ENCODE measurements at regions not wholly inside any gene's neighbourhood (a gene's known extent, or its start where the extent isn't known, plus 50 kb on each side); places are given as distances from the start of the nearest gene placed in this dataset.
"Not testable (repeated sequence)": the region's sequence is repeated elsewhere in the genome, so short reads cannot be mapped to it uniquely, and the experiment has no call there.

DNA sequence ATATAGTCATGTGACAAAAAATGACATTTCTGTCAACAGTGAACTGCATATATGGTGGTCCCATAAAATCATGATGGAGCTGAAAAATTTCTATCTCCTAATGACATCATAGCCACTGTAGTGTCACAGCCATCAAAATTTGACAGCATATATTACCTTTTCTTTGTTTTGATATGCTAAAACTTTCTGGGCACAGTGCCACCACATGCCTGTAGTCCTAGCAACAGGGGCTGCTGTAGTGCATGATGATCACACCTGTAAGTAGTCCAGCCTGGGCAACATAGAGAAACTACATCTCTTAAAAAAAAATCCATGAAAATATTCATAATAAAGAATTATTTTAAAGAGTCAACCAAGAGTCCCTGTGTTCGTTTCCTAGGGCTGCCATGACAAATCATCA lies 155.5 kb upstream of the SERTAD2 start:
- DNase-seq (ENCODE audit: low read depth, low spot score): no peak
- TF ChIP-seq, protein P1, sequence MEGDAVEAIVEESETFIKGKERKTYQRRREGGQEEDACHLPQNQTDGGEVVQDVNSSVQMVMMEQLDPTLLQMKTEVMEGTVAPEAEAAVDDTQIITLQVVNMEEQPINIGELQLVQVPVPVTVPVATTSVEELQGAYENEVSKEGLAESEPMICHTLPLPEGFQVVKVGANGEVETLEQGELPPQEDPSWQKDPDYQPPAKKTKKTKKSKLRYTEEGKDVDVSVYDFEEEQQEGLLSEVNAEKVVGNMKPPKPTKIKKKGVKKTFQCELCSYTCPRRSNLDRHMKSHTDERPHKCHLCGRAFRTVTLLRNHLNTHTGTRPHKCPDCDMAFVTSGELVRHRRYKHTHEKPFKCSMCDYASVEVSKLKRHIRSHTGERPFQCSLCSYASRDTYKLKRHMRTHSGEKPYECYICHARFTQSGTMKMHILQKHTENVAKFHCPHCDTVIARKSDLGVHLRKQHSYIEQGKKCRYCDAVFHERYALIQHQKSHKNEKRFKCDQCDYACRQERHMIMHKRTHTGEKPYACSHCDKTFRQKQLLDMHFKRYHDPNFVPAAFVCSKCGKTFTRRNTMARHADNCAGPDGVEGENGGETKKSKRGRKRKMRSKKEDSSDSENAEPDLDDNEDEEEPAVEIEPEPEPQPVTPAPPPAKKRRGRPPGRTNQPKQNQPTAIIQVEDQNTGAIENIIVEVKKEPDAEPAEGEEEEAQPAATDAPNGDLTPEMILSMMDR (IDR thresholded peaks at IDR 0.05; ENCODE audit: low read depth, low read length): no peak
- in situ Hi-C loops (cut with HindIII; ENCODE audit: low sequenced_read_pairs): no loop called here
- no peak overlapping the region for H3K4me3 ChIP-seq (ENCODE audit: low read depth, low read length)

DNA sequence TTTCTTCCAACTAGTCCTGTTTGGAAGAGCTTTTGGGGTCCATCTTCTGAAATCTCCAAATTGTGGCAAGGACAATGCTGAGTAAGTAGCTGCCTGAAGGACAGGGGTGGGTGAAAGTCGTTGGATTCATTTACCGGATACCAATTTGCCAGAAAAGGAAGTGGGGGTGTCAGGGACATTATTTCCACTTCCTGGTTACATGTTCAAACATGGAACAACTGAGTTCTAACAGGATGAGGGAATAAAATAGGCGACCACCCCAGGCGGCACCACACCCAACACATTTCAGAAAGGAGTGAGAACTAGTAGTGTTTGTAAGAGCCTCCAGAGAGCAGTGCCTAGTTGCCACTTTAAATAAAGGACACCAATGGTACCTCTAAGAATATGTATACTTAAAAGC lies 158.6 kb upstream of the SERTAD2 start:
- TF ChIP-seq, protein P1 (IDR thresholded peaks at IDR 0.05; ENCODE audit: low read depth, low read length): no peak
- no peak for DNase-seq (ENCODE audit: low read depth, low spot score)
- in situ Hi-C loops (cut with HindIII; ENCODE audit: low sequenced_read_pairs): no loop called here
- no peak overlapping the region for H3K4me3 ChIP-seq (ENCODE audit: low read depth, low read length)

DNA sequence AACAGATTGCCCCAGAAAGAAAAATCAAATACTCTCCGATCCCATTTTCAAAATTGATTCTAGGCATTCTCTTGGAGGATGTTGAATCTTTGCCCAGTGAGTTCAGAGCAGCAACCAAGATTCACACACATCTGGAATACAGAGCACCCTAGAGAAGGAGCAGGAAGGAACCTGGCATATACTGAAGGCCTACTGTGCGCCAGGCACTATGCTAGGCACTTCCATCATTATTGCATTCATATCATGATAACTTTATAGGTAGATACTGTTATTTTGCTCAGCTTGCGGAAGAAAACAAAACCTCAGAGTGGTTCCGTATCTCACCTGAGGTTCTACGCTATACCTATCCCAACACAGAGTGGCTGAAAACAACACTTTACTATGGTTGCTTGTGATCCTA lies 160.3 kb upstream of the SERTAD2 start:
- in situ Hi-C loops (cut with HindIII; ENCODE audit: low sequenced_read_pairs): no loop called here

DNA sequence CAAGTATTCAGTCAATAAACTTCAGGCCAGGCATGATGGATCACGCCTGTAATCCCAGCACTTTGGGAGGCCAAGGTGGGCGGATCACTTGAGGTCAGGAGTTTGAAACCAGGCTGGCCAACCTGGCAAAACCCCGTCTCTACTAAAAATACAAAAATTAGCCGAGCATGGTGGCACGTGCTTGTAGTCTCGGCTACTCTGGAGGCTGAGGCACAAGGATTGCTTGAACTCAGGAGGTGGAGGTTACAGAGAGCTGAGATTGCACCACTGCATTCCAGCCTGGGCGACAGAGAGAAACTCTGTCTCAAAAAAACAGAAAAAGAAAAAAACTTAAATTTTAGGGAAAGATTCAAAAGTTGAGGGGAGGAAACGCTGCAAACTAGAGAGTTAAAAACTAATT lies 162.8 kb upstream of the SERTAD2 start:
- in situ Hi-C loops (cut with HindIII; ENCODE audit: low sequenced_read_pairs); H3K4me3 ChIP-seq (ENCODE audit: low read depth, low read length); DNase-seq (ENCODE audit: low read depth, low spot score): not testable (repeated sequence)

More for the DNA sequence above, 160.3 kb upstream of the SERTAD2 start:
- TF ChIP-seq, protein P1 (IDR thresholded peaks at IDR 0.05; ENCODE audit: low read depth, low read length): no peak
- no peak for DNase-seq (ENCODE audit: low read depth, low spot score)
- no peak overlapping the region for H3K4me3 ChIP-seq (ENCODE audit: low read depth, low read length)

DNA sequence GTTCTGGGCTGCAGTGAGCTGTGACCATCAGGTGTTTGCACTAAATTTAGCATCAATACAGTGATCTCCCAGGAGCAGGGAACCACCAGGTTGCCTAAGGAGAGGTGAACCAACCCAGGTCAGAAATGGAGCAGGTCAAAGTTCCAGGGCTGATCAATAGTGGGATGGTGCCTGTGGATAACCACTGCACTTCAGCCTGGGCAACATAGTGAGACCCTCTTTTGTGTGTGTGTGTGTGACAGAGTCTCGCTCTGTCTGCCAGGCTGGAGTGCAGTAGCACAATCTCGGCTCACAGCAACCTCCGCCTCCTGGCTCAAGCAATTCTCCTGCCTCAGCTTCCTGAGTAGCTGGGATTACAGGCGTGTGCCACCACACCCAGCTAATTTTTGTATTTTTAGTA lies 163.7 kb upstream of the SERTAD2 start:
- DNase-seq (ENCODE audit: low read depth, low spot score): no peak
- TF ChIP-seq, protein P1 (IDR thresholded peaks at IDR 0.05; ENCODE audit: low read depth, low read length): no peak
- in situ Hi-C loops (cut with HindIII; ENCODE audit: low sequenced_read_pairs): no loop called here
- no peak overlapping the region for H3K4me3 ChIP-seq (ENCODE audit: low read depth, low read length)

DNA sequence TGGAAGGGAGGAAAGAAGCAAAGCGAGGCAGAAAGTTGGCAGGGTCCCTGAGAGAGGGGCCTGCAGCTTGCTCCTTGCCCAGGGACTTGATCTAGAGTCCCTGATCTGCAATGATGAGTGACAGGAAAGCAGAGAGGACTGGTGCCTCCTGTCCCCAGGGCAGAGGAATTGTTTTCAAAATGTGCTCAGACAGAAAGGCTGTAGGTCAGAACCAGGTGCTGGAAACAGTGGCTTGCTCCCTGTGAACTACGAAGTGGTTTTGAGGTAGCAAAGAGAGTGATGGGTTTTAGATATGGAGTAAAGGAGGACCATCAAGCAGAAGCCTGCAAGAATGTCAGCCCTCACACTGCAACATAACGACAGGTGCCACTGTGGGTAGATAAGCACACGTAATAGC lies 164.9 kb upstream of the SERTAD2 start:
- TF ChIP-seq, protein P1 (IDR thresholded peaks at IDR 0.05; ENCODE audit: low read depth, low read length): no peak
- H3K4me3 ChIP-seq (ENCODE audit: low read depth, low read length): no peak overlapping the region
- in situ Hi-C loops (cut with HindIII; ENCODE audit: low sequenced_read_pairs): no loop called here
- DNase-seq (ENCODE audit: low read depth, low spot score): no peak

DNA sequence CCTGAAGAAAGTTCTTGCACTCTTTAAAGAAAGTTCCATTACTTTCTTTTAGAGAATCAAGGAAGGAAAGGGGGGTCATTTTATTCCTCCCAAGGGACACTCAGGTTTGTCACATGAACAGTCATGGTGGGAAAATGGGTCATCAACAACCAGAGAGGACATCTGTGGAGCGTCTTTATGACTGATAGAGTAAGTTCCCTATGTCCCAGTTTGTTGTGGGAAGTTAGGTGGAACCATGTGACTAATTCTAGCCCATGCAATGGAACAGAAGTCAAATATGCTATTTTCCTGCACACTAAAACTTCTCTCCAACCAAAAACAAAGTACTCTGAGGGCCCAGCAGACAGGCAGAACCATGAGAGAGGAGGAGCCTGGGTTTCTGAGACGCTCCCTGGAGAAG lies 165.6 kb upstream of the SERTAD2 start:
- in situ Hi-C loops (cut with HindIII; ENCODE audit: low sequenced_read_pairs): no loop called here
- DNase-seq (ENCODE audit: low read depth, low spot score): no peak
- no peak overlapping the region for H3K4me3 ChIP-seq (ENCODE audit: low read depth, low read length)
- TF ChIP-seq, protein P1 (IDR thresholded peaks at IDR 0.05; ENCODE audit: low read depth, low read length): no peak
